Upper lobe of left lung (tissue), 4 donors: ENCODE measurements at regions not wholly inside any gene's neighbourhood (a gene's known extent, or its start where the extent isn't known, plus 50 kb on each side); places are given as distances from the start of the nearest gene placed in this dataset.

Source experiments
- EP300 ChIP-seq, 4 donors: sonication (generic); formaldehyde crosslinking; IDR thresholded peaks; one replicate each; pipeline ENCODE4 v1.5.1; 2017; ENCODE audit warnings: antibody characterized with exemption in 4 of 4, control low read depth in 2 of 4
- POLR2A ChIP-seq, 4 donors: fragments of 450-650 bp; IDR thresholded peaks; one replicate each; pipeline ENCODE4 v1.5.1; 2016 to 2017; ENCODE audit warnings: antibody characterized with exemption in 4 of 4, mild to moderate bottlenecking in 2 of 4
- POLR2AphosphoS5 ChIP-seq, 2 donors: sonication (generic); formaldehyde crosslinking; IDR thresholded peaks; one replicate each; pipeline ENCODE4 v1.5.1; 2017; ENCODE audit warnings: antibody characterized with exemption in 2 of 2
- TF ChIP-seq, protein P1 (sequence below), 6 experiments: fragments of 450-650 bp in 4 of 6; fragments of 200-600 bp in 2 of 6; sonication (generic) in 2 of 6; IDR thresholded peaks; one replicate each; pipeline ENCODE4 v1.5.1; 2016 to 2019; ENCODE audit warnings: antibody characterized with exemption in 6 of 6

DNA sequence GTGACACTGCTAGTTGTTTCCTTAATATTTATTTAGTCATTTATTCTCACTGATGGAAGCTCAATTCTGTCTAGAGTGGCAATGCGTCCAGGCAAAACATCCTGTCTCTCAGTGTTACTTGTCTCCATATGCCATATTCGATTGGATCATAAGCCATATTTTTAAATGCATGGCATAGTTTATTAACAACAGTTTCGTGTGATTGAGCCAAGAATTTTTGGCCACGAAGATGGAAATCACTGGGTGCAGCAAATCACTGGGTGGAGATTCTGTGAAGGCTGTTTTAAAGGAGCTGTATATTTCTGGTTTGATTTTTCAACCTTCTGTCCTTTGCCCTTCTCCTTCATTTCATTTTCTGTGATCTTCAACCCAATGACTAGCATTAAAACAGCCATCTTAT lies 205.2 kb downstream of the JRKL start:
- TF ChIP-seq POLR2A (IDR thresholded peaks at IDR 0.05), result no peak
- TF ChIP-seq, protein P1, sequence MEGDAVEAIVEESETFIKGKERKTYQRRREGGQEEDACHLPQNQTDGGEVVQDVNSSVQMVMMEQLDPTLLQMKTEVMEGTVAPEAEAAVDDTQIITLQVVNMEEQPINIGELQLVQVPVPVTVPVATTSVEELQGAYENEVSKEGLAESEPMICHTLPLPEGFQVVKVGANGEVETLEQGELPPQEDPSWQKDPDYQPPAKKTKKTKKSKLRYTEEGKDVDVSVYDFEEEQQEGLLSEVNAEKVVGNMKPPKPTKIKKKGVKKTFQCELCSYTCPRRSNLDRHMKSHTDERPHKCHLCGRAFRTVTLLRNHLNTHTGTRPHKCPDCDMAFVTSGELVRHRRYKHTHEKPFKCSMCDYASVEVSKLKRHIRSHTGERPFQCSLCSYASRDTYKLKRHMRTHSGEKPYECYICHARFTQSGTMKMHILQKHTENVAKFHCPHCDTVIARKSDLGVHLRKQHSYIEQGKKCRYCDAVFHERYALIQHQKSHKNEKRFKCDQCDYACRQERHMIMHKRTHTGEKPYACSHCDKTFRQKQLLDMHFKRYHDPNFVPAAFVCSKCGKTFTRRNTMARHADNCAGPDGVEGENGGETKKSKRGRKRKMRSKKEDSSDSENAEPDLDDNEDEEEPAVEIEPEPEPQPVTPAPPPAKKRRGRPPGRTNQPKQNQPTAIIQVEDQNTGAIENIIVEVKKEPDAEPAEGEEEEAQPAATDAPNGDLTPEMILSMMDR (IDR thresholded peaks at IDR 0.05), result no peak
- TF ChIP-seq EP300 (IDR thresholded peaks at IDR 0.05), result no peak
- TF ChIP-seq POLR2AphosphoS5 (IDR thresholded peaks at IDR 0.05), result no peak
